K562 (cell line): ENCODE measurements at regions not wholly inside any gene's neighbourhood (a gene's known extent, or its start where the extent isn't known, plus 50 kb on each side); places are given as distances from the start of the nearest gene placed in this dataset.

Experiments
- ATAC-seq: fragments of 200-7000 bp; cut with Tn5 transposase; 3 replicates; pipeline ENCODE4 v1.9.1; 2020; ENCODE audit warnings: moderate library complexity
- BruUV-seq: library from RNA; stranded (reverse); fragments of 400-500 nt; replicated peaks from 2 replicates; lab custom pipeline; 2021; lab: Mats Ljungman, UMichigan
- CTCF ChIA-PET: fragments of 300-600 bp; formaldehyde crosslinking; extraction: SDS; loops from one replicate; lab custom pipeline; 2021; ENCODE audit warnings: low intra/inter-chr PET ratio; lab: Yijun Ruan, JAX
- POLR2A ChIA-PET: fragments of 300-600, 350-650 bp; sonication (Branson Sonifier 250); formaldehyde crosslinking; extraction: SDS; loops from one replicate; lab custom pipeline; 2021; ENCODE audit warnings: antibody characterized with exemption, inconsistent platforms; lab: Yijun Ruan, JAX
- DNase-seq, 4 experiments: peaks; one replicate each; pipeline versions ENCODE4 v3.0.0 to v3.0.0-alpha.2; 2011 to 2018; ENCODE audit warnings: low spot score in 3 of 4, mixed read lengths in 3 of 4; ENCODE audit errors: extremely low read depth in 1 of 4
- FAIRE-seq: peaks from 2 replicates; lab custom pipeline; 2011; peaks lifted over from hg19 to GRCh38; lab: Jason Lieb, UNC
- H2AFZ ChIP-seq: 2 replicates; pipeline ENCODE4 v1.6.0; 2011; ENCODE audit warnings: low read depth, low read length, control low read depth, inconsistent platforms
- H3K27ac ChIP-seq: fragments of 200-600 bp; 3 replicates; pipeline ENCODE4 v1.8.0; 2011; ENCODE audit warnings: low read depth, mild to moderate bottlenecking, control low read depth, inconsistent platforms, low read length, moderate library complexity, mixed read lengths; ENCODE audit errors: extremely low read depth
- H3K27me3 ChIP-seq, 2 experiments: fragments of 300-600 bp in 1 of 2; 2 replicates in 1 of 2; 3 replicates in 1 of 2; pipeline versions ENCODE4 v1.6.0 to v1.8.0; 2011; ENCODE audit warnings: inconsistent platforms in 2 of 2, low read length in 2 of 2, mild to moderate bottlenecking in 1 of 2, mixed read lengths in 1 of 2, moderate library complexity in 1 of 2; ENCODE audit not compliant: control insufficient read depth in 2 of 2, insufficient read depth in 2 of 2
- H3K36me3 ChIP-seq: fragments of 300-600 bp; 3 replicates; pipeline ENCODE4 v1.8.0; 2011; ENCODE audit warnings: mild to moderate bottlenecking, low read length, inconsistent platforms; ENCODE audit not compliant: control insufficient read depth, insufficient read depth
- H3K4me1 ChIP-seq, 2 experiments: fragments of 200-600 bp in 1 of 2; replicated peaks in 1 of 2; 2 replicates in 1 of 2; 3 replicates in 1 of 2; pipeline versions ENCODE4 v1.5.1 to v1.8.0; 2011; ENCODE audit warnings: inconsistent platforms in 2 of 2, low read length in 2 of 2, mild to moderate bottlenecking in 1 of 2, mixed read lengths in 1 of 2, moderate library complexity in 1 of 2; ENCODE audit not compliant: control insufficient read depth in 2 of 2, insufficient read depth in 2 of 2
- H3K4me2 ChIP-seq: 2 replicates; pipeline ENCODE4 v1.6.1; 2011; ENCODE audit warnings: low read length, control low read depth, inconsistent platforms, mixed read lengths; ENCODE audit not compliant: insufficient read depth
- H3K4me3 ChIP-seq: fragments of 200-600 bp; sonication (generic), shearing (Covaris generic); 2 replicates; pipeline ENCODE4 v1.5.1; 2016; ENCODE audit warnings: control low read depth, inconsistent platforms
- H3K79me2 ChIP-seq: fragments of 200-600 bp; 3 replicates; pipeline ENCODE4 v1.8.0; 2011; ENCODE audit warnings: low read length, inconsistent platforms; ENCODE audit not compliant: control insufficient read depth, insufficient read depth
- H3K9ac ChIP-seq, 2 experiments: 2 replicates each; pipeline versions ENCODE4 v1.6.0 to v1.6.1; 2011; ENCODE audit warnings: low read depth in 2 of 2, low read length in 2 of 2, control low read depth in 1 of 2, inconsistent platforms in 1 of 2, mild to moderate bottlenecking in 1 of 2, mixed read lengths in 1 of 2; ENCODE audit not compliant: insufficient read depth in 1 of 2
- H3K9me1 ChIP-seq: one replicate; pipeline ENCODE4 v1.6.0; 2011; ENCODE audit warnings: inconsistent platforms, mild to moderate bottlenecking, low read length, moderate library complexity; ENCODE audit not compliant: control insufficient read depth, insufficient read depth
- H3K9me3 ChIP-seq: replicated peaks from 2 replicates; pipeline ENCODE4 v1.5.1; 2011; ENCODE audit warnings: low read depth, low read length, inconsistent platforms; ENCODE audit not compliant: control insufficient read depth, insufficient read depth
- H4K20me1 ChIP-seq: replicated peaks from 2 replicates; pipeline ENCODE4 v1.6.1; 2011; ENCODE audit warnings: low read length, inconsistent platforms, mixed read lengths; ENCODE audit not compliant: control insufficient read depth, insufficient read depth
- ARHGAP35 ChIP-seq: fragments of 450-650 bp; IDR thresholded peaks from 2 replicates; pipeline ENCODE4 v1.6.1; 2018; ENCODE audit not compliant: partially characterized antibody
- ARID2 ChIP-seq: fragments of 450-650 bp; IDR thresholded peaks from 2 replicates; pipeline ENCODE4 v1.6.1; 2017; ENCODE audit warnings: antibody characterized with exemption, mild to moderate bottlenecking
- CREM ChIP-seq: IDR thresholded peaks from 2 replicates; pipeline ENCODE4 v1.6.1; 2014; ENCODE audit warnings: antibody characterized with exemption, low read depth
- ETS1 ChIP-seq: conservative IDR thresholded peaks from 2 replicates; pipeline ENCODE4 v1.6.1; 2011; ENCODE audit warnings: low read depth, mild to moderate bottlenecking, low read length; ENCODE audit not compliant: control insufficient read depth
- HCFC1 ChIP-seq: IDR thresholded peaks from 2 replicates; pipeline ENCODE4 v1.6.1; 2012; ENCODE audit warnings: low read depth, low read length, improper control_type of control experiment
- HMGN3 ChIP-seq: IDR thresholded peaks from 2 replicates; pipeline ENCODE4 v1.6.1; 2011; ENCODE audit warnings: borderline replicate concordance, low read depth, mild to moderate bottlenecking, mixed read lengths, low read length; ENCODE audit not compliant: insufficient read length; ENCODE audit errors: extremely low read depth
- KLF10 ChIP-seq: fragments of 250-450 bp; sonication (Bioruptor Pico); IDR thresholded peaks from 2 replicates; pipeline ENCODE4 v1.6.1; 2021; ENCODE audit warnings: matching md5 sums
- KLF6 ChIP-seq: fragments of 250-450 bp; sonication (Bioruptor Pico); IDR thresholded peaks from 2 replicates; pipeline ENCODE4 v1.4.0; 2020; ENCODE audit warnings: mild to moderate bottlenecking, moderate library complexity, borderline replicate concordance
- MXI1 ChIP-seq: IDR thresholded peaks from 2 replicates; pipeline ENCODE4 v1.6.1; 2011; ENCODE audit warnings: low read depth, mild to moderate bottlenecking, improper control_type of control experiment, low read length
- RAD51 ChIP-seq: fragments of 450-650 bp; IDR thresholded peaks from 2 replicates; pipeline ENCODE4 v1.7.1; 2016; ENCODE audit warnings: low read depth, mild to moderate bottlenecking, borderline replicate concordance
- SIX5 ChIP-seq, 2 experiments: IDR thresholded peaks; 2 replicates each; pipeline ENCODE4 v1.6.1; 2011; ENCODE audit warnings: low read length in 2 of 2, borderline replicate concordance in 1 of 2, low read depth in 1 of 2, mild to moderate bottlenecking in 1 of 2, moderate library complexity in 1 of 2; ENCODE audit not compliant: insufficient read depth in 1 of 2
- SLC30A9 ChIP-seq: fragments of 250-450 bp; sonication (Bioruptor Pico); IDR thresholded peaks from 2 replicates; pipeline ENCODE4 v1.8.0; 2022; ENCODE audit warnings: mild to moderate bottlenecking, moderate library complexity
- ZC3H11A ChIP-seq: IDR thresholded peaks from 2 replicates; pipeline ENCODE4 v1.6.1; 2012; ENCODE audit warnings: low read depth, low read length, improper control_type of control experiment
- ZNF3 ChIP-seq: fragments of 250-450 bp; sonication (Bioruptor Pico); IDR thresholded peaks from 2 replicates; pipeline ENCODE4 v1.5.0; 2021; ENCODE audit warnings: mild to moderate bottlenecking, moderate library complexity
- ZNF785 ChIP-seq: fragments of 250-450 bp; sonication (Bioruptor Pico); IDR thresholded peaks from 2 replicates; pipeline ENCODE4 v1.4.0; 2020; ENCODE audit warnings: mild to moderate bottlenecking
- WGBS: fragments of 100-300 bp; shearing (Covaris generic); methylation state at CpG from one replicate; pipeline ENCODE4 v1.1.6; 2016; ENCODE audit warnings: low coverage, mixed read lengths; ENCODE audit not compliant: insufficient coverage; ENCODE audit errors: missing lambda C conversion rate; 5-methylcytosine and 5-hydroxymethylcytosine counted together
- in situ Hi-C: fragments of 300-500 bp; cut with MboI; formaldehyde crosslinking; loops from 4 replicates; pipeline ENCODE4 v1.15.0; 2018; ENCODE audit warnings: inconsistent platforms, mixed read lengths
- intact Hi-C: fragments of 100-400 bp; cut with micrococcal nuclease; formaldehyde crosslinking; loops from 2 replicates; pipeline ENCODE4 v1.14.2; 2022

GRCh38 chr10:58048936-58049335, 218.8 kb downstream of the IPMK start:
- no peak overlapping the region for H3K27ac ChIP-seq
- H3K4me1 ChIP-seq, result no peaks in the 10 kb centered on the region
- H3K9me1 ChIP-seq, result no peaks in the 10 kb centered on the region
- H4K20me1 ChIP-seq, result no peaks in the 10 kb centered on the region
- ChIA-PET CTCF (no interaction called here), POLR2A (no interaction called here)
- H3K79me2 ChIP-seq, result no peaks in the 10 kb centered on the region
- no TSS peak for BruUV-seq
- no peak overlapping the region for H3K4me2 ChIP-seq
- no peak for FAIRE-seq
- 0% methylated on average over 2 of the region's 2 CpGs for WGBS
- H2AFZ ChIP-seq, result no peak overlapping the region
- ATAC-seq, result no peak
- in situ Hi-C loops (no loop called here), intact Hi-C loops (no loop called here)
- no peaks in the 10 kb centered on the region for H3K9me3 ChIP-seq
- no peaks in the 10 kb centered on the region for H3K36me3 ChIP-seq
- no peak for DNase-seq
- TF ChIP-seq CREM (no peak), HCFC1 (no peak), KLF10 (CRISPR knock-in tag) (no peak), ZNF3 (no peak), MXI1 (no peak), ZC3H11A (no peak), ETS1 (no peak), SLC30A9 (CRISPR knock-in tag) (no peak), RAD51 (no peak), KLF6 (CRISPR knock-in tag) (no peak), ARID2 (no peak), SIX5 (IDR thresholded peaks at IDR 0.05; ENCODE audit: borderline replicate concordance in 1 of 2, insufficient read depth in 1 of 2, low read depth in 1 of 2, low read length in 2 of 2) (no peak), HMGN3 (no peak), ARHGAP35 (no peak), ZNF785 (CRISPR knock-in tag) (no peak)
- no peaks in the 10 kb centered on the region for H3K27me3 ChIP-seq
- H3K4me3 ChIP-seq, result no peak overlapping the region
- no peak overlapping the region for H3K9ac ChIP-seq
